K562 (cell line): ENCODE measurements at regions not wholly inside any gene's neighbourhood (a gene's known extent, or its start where the extent isn't known, plus 50 kb on each side); places are given as distances from the start of the nearest gene placed in this dataset.

Experiments used
- ATAC-seq: fragments of 200-7000 bp; cut with Tn5 transposase; 3 replicates; pipeline ENCODE4 v1.9.1; 2020; ENCODE audit warnings: moderate library complexity
- BruUV-seq: library from RNA; stranded (reverse); fragments of 400-500 nt; replicated peaks from 2 replicates; lab custom pipeline; 2021; lab: Mats Ljungman, UMichigan
- CTCF ChIA-PET: fragments of 300-600 bp; formaldehyde crosslinking; extraction: SDS; loops from one replicate; lab custom pipeline; 2021; ENCODE audit warnings: low intra/inter-chr PET ratio; lab: Yijun Ruan, JAX
- POLR2A ChIA-PET: fragments of 300-600, 350-650 bp; sonication (Branson Sonifier 250); formaldehyde crosslinking; extraction: SDS; loops from one replicate; lab custom pipeline; 2021; ENCODE audit warnings: antibody characterized with exemption, inconsistent platforms; lab: Yijun Ruan, JAX
- DNase-seq, 4 experiments: peaks; one replicate each; pipeline versions ENCODE4 v3.0.0 to v3.0.0-alpha.2; 2011 to 2018; ENCODE audit warnings: low spot score in 3 of 4, mixed read lengths in 3 of 4; ENCODE audit errors: extremely low read depth in 1 of 4
- FAIRE-seq: peaks from 2 replicates; lab custom pipeline; 2011; peaks lifted over from hg19 to GRCh38; lab: Jason Lieb, UNC
- H2AFZ ChIP-seq: 2 replicates; pipeline ENCODE4 v1.6.0; 2011; ENCODE audit warnings: low read depth, low read length, control low read depth, inconsistent platforms
- H3K27ac ChIP-seq: fragments of 200-600 bp; 3 replicates; pipeline ENCODE4 v1.8.0; 2011; ENCODE audit warnings: low read depth, mild to moderate bottlenecking, control low read depth, inconsistent platforms, low read length, moderate library complexity, mixed read lengths; ENCODE audit errors: extremely low read depth
- H3K27me3 ChIP-seq, 2 experiments: fragments of 300-600 bp in 1 of 2; 2 replicates in 1 of 2; 3 replicates in 1 of 2; pipeline versions ENCODE4 v1.6.0 to v1.8.0; 2011; ENCODE audit warnings: inconsistent platforms in 2 of 2, low read length in 2 of 2, mild to moderate bottlenecking in 1 of 2, mixed read lengths in 1 of 2, moderate library complexity in 1 of 2; ENCODE audit not compliant: control insufficient read depth in 2 of 2, insufficient read depth in 2 of 2
- H3K36me3 ChIP-seq: fragments of 300-600 bp; 3 replicates; pipeline ENCODE4 v1.8.0; 2011; ENCODE audit warnings: mild to moderate bottlenecking, low read length, inconsistent platforms; ENCODE audit not compliant: control insufficient read depth, insufficient read depth
- H3K4me1 ChIP-seq, 2 experiments: fragments of 200-600 bp in 1 of 2; replicated peaks in 1 of 2; 2 replicates in 1 of 2; 3 replicates in 1 of 2; pipeline versions ENCODE4 v1.5.1 to v1.8.0; 2011; ENCODE audit warnings: inconsistent platforms in 2 of 2, low read length in 2 of 2, mild to moderate bottlenecking in 1 of 2, mixed read lengths in 1 of 2, moderate library complexity in 1 of 2; ENCODE audit not compliant: control insufficient read depth in 2 of 2, insufficient read depth in 2 of 2
- H3K4me2 ChIP-seq: 2 replicates; pipeline ENCODE4 v1.6.1; 2011; ENCODE audit warnings: low read length, control low read depth, inconsistent platforms, mixed read lengths; ENCODE audit not compliant: insufficient read depth
- H3K4me3 ChIP-seq: fragments of 200-600 bp; sonication (generic), shearing (Covaris generic); 2 replicates; pipeline ENCODE4 v1.5.1; 2016; ENCODE audit warnings: control low read depth, inconsistent platforms
- H3K79me2 ChIP-seq: fragments of 200-600 bp; 3 replicates; pipeline ENCODE4 v1.8.0; 2011; ENCODE audit warnings: low read length, inconsistent platforms; ENCODE audit not compliant: control insufficient read depth, insufficient read depth
- H3K9ac ChIP-seq, 2 experiments: 2 replicates each; pipeline versions ENCODE4 v1.6.0 to v1.6.1; 2011; ENCODE audit warnings: low read depth in 2 of 2, low read length in 2 of 2, control low read depth in 1 of 2, inconsistent platforms in 1 of 2, mild to moderate bottlenecking in 1 of 2, mixed read lengths in 1 of 2; ENCODE audit not compliant: insufficient read depth in 1 of 2
- H3K9me1 ChIP-seq: one replicate; pipeline ENCODE4 v1.6.0; 2011; ENCODE audit warnings: inconsistent platforms, mild to moderate bottlenecking, low read length, moderate library complexity; ENCODE audit not compliant: control insufficient read depth, insufficient read depth
- H3K9me3 ChIP-seq: replicated peaks from 2 replicates; pipeline ENCODE4 v1.5.1; 2011; ENCODE audit warnings: low read depth, low read length, inconsistent platforms; ENCODE audit not compliant: control insufficient read depth, insufficient read depth
- H4K20me1 ChIP-seq: replicated peaks from 2 replicates; pipeline ENCODE4 v1.6.1; 2011; ENCODE audit warnings: low read length, inconsistent platforms, mixed read lengths; ENCODE audit not compliant: control insufficient read depth, insufficient read depth
- ARID2 ChIP-seq: fragments of 450-650 bp; IDR thresholded peaks from 2 replicates; pipeline ENCODE4 v1.6.1; 2017; ENCODE audit warnings: antibody characterized with exemption, mild to moderate bottlenecking
- CHD2 ChIP-seq: IDR thresholded peaks from 2 replicates; pipeline ENCODE4 v1.6.1; 2011; ENCODE audit warnings: low read depth, low read length
- EP300 ChIP-seq: IDR thresholded peaks from 2 replicates; pipeline ENCODE4 v1.6.1; 2012; ENCODE audit warnings: low read length, improper control_type of control experiment
- FOSL1 ChIP-seq: fragments of 200-800 bp; sonication (Bioruptor generic); conservative IDR thresholded peaks from 2 replicates; pipeline ENCODE4 v1.6.1; 2016; ENCODE audit warnings: missing genetic modification characterization, missing compliant biosample characterization
- HDAC3 ChIP-seq: fragments of 450-650 bp; IDR thresholded peaks from 2 replicates; pipeline ENCODE4 v1.6.1; 2018; ENCODE audit warnings: borderline replicate concordance, mild to moderate bottlenecking, moderate library complexity; ENCODE audit not compliant: partially characterized antibody
- HNRNPLL ChIP-seq: fragments of 200-400 bp; formaldehyde crosslinking; IDR thresholded peaks from 2 replicates; pipeline ENCODE4 v1.6.1; 2017; ENCODE audit warnings: low read length, low read depth, mild to moderate bottlenecking; ENCODE audit not compliant: poor library complexity, severe bottlenecking
- KDM2B ChIP-seq: fragments of 250-450 bp; sonication (Bioruptor Pico); IDR thresholded peaks from 2 replicates; pipeline ENCODE4 v1.8.0; 2021; ENCODE audit warnings: mild to moderate bottlenecking, moderate library complexity
- MAFF ChIP-seq: IDR thresholded peaks from 2 replicates; pipeline ENCODE4 v1.6.1; 2012; ENCODE audit warnings: low read length, improper control_type of control experiment
- MAZ ChIP-seq, 2 experiments: fragments of 450-650 bp in 1 of 2; sonication (generic) in 1 of 2; formaldehyde crosslinking; IDR thresholded peaks in 1 of 2; conservative IDR thresholded peaks in 1 of 2; 2 replicates each; pipeline versions ENCODE4 v1.4.0 to v1.5.0; 2020; ENCODE audit warnings: mild to moderate bottlenecking in 1 of 2, missing genetic modification reagents in 1 of 2
- MTF1 ChIP-seq: fragments of 250-450 bp; sonication (Bioruptor Pico); IDR thresholded peaks from 2 replicates; pipeline ENCODE4 v1.9.0; 2021; ENCODE audit warnings: moderate library complexity, mild to moderate bottlenecking, inconsistent platforms, borderline replicate concordance
- NCOA4 ChIP-seq: fragments of 450-650 bp; IDR thresholded peaks from 2 replicates; pipeline ENCODE4 v1.6.1; 2018; ENCODE audit warnings: mild to moderate bottlenecking; ENCODE audit not compliant: partially characterized antibody
- PCBP2 ChIP-seq: fragments of 200-400 bp; formaldehyde crosslinking; IDR thresholded peaks from 2 replicates; pipeline ENCODE4 v1.6.1; 2018; ENCODE audit warnings: low read length, low read depth, mild to moderate bottlenecking, moderate library complexity; ENCODE audit not compliant: poor library complexity, severe bottlenecking
- SMAD3 ChIP-seq: fragments of 450-650 bp; formaldehyde crosslinking; conservative IDR thresholded peaks from 2 replicates; pipeline ENCODE4 v1.4.0; 2020; ENCODE audit warnings: mild to moderate bottlenecking
- SP1 ChIP-seq: sonication (generic); formaldehyde crosslinking; IDR thresholded peaks from 2 replicates; pipeline ENCODE4 v1.8.1; 2022; ENCODE audit warnings: mild to moderate bottlenecking, missing genetic modification reagents
- ZNF277 ChIP-seq: fragments of 250-450 bp; sonication (Bioruptor Pico); IDR thresholded peaks from 2 replicates; pipeline ENCODE4 v1.8.0; 2022; ENCODE audit warnings: inconsistent platforms, mild to moderate bottlenecking, moderate library complexity, borderline replicate concordance
- ZNF311 ChIP-seq: fragments of 250-450 bp; sonication (Bioruptor Pico); IDR thresholded peaks from 2 replicates; pipeline ENCODE4 v1.4.0; 2020; ENCODE audit warnings: mild to moderate bottlenecking, moderate library complexity
- ZNF445 ChIP-seq: fragments of 250-450 bp; sonication (Bioruptor Pico); IDR thresholded peaks from 2 replicates; pipeline ENCODE4 v1.4.0; 2020; ENCODE audit warnings: low read depth, mild to moderate bottlenecking, moderate library complexity
- ZNF639 ChIP-seq, 2 experiments: fragments of 200-800 bp in 1 of 2; sonication (Bioruptor generic) in 1 of 2; sonication (generic) in 1 of 2; formaldehyde crosslinking in 1 of 2; IDR thresholded peaks in 1 of 2; conservative IDR thresholded peaks in 1 of 2; 2 replicates each; pipeline versions ENCODE4 v1.5.0 to v1.6.1; 2016 to 2020; ENCODE audit warnings: missing compliant biosample characterization in 1 of 2, missing genetic modification characterization in 1 of 2, missing genetic modification reagents in 1 of 2
- ZNF668 ChIP-seq: fragments of 250-450 bp; sonication (Bioruptor Pico); IDR thresholded peaks from 2 replicates; pipeline ENCODE4 v1.8.0; 2022; ENCODE audit warnings: mild to moderate bottlenecking, inconsistent platforms
- ZNF717 ChIP-seq: fragments of 250-450 bp; sonication (Bioruptor Pico); IDR thresholded peaks from 2 replicates; pipeline ENCODE4 v1.5.0; 2021
- WGBS: fragments of 100-300 bp; shearing (Covaris generic); methylation state at CpG from one replicate; pipeline ENCODE4 v1.1.6; 2016; ENCODE audit warnings: low coverage, mixed read lengths; ENCODE audit not compliant: insufficient coverage; ENCODE audit errors: missing lambda C conversion rate; 5-methylcytosine and 5-hydroxymethylcytosine counted together
- in situ Hi-C: fragments of 300-500 bp; cut with MboI; formaldehyde crosslinking; loops from 4 replicates; pipeline ENCODE4 v1.15.0; 2018; ENCODE audit warnings: inconsistent platforms, mixed read lengths
- intact Hi-C: fragments of 100-400 bp; cut with micrococcal nuclease; formaldehyde crosslinking; loops from 2 replicates; pipeline ENCODE4 v1.14.2; 2022

GRCh38 chr2:76316691-76317090 lies 606.0 kb upstream of the GCFC2 start:
- TF ChIP-seq ZNF311 (CRISPR knock-in tag) (no peak), ZNF445 (CRISPR knock-in tag) (no peak), NCOA4 (no peak), MTF1 (CRISPR knock-in tag) (no peak), EP300 (no peak), SP1 (CRISPR knock-in tag) (no peak), CHD2 (no peak), ZNF277 (CRISPR knock-in tag) (no peak), ARID2 (no peak), FOSL1 (tag) (no peak), HNRNPLL (no peak), ZNF717 (CRISPR knock-in tag) (no peak), ZNF668 (CRISPR knock-in tag) (no peak), PCBP2 (no peak), MAZ (CRISPR knock-in tag; conservative IDR thresholded peaks at IDR 0.05 in 1 of 2, IDR thresholded peaks at IDR 0.05 in 1 of 2) (no peak), KDM2B (no peak), MAFF (no peak), ZNF639 (CRISPR knock-in tag; conservative IDR thresholded peaks at IDR 0.05 in 1 of 2, IDR thresholded peaks at IDR 0.05 in 1 of 2) (no peak), SMAD3 (no peak), HDAC3 (no peak)
- H3K36me3 ChIP-seq: no peaks in the 10 kb centered on the region
- no peak overlapping the region for H3K9ac ChIP-seq
- H3K9me3 ChIP-seq: no peaks in the 10 kb centered on the region
- no peak for ATAC-seq
- no peaks in the 10 kb centered on the region for H3K79me2 ChIP-seq
- 4% methylated on average over 6 of the region's 6 CpGs for WGBS
- H3K4me2 ChIP-seq: no peak overlapping the region
- H2AFZ ChIP-seq: no peak overlapping the region
- no peak for FAIRE-seq
- no peak overlapping the region for H3K4me3 ChIP-seq
- ChIA-PET POLR2A (no interaction called here), CTCF (no interaction called here)
- no peak for DNase-seq
- no peaks in the 10 kb centered on the region for H4K20me1 ChIP-seq
- in situ Hi-C loops: no loop called here
- H3K9me1 ChIP-seq: no peaks in the 10 kb centered on the region
- no peak overlapping the region for H3K27ac ChIP-seq
- no TSS peak for BruUV-seq
- intact Hi-C loops: no loop called here
- no peaks in the 10 kb centered on the region for H3K27me3 ChIP-seq
- no peaks in the 10 kb centered on the region for H3K4me1 ChIP-seq
